GM19324 (cell line): ENCODE measurements at regions not wholly inside any gene's neighbourhood (a gene's known extent, or its start where the extent isn't known, plus 50 kb on each side); places are given as distances from the start of the nearest gene placed in this dataset.

Experiments used
- ATAC-seq: cut with Tn5 transposase; IDR thresholded peaks from one replicate; pipeline ENCODE4 v1.9.1; 2021; ENCODE audit warnings: mild to moderate bottlenecking, moderate library complexity; ENCODE audit not compliant: unreplicated experiment, low FRiP score

DNA sequence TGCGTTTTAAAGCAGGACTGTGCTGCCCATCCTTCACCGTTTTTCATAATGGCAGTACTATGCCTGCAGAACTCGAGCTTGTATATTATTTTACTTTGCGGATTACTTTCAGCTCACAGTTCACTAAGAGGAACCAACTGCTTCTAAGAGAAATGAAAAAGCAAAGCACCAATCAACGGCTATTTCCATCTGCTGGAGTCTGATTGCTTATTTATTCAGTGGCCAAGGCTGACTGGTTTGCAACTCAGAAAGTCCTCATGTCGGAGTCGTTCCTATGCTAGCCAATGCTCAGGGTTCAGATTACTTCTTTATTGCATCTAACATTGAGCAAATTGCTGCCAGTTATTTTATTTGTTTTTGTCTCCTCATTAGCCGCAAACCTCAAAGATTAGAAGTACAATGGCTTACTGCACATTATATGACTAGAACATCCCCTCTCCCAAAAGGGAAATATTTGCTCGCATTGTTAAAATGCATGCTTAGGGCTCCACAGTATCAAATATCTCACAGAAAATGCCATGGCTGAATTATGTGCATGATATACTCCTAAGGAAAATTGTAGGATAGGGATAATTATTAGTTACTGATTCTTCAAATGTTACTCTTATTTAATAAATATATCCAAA, 1628.2 kb upstream of the ADGRL3 start:
- ATAC-seq, result no peak

DNA sequence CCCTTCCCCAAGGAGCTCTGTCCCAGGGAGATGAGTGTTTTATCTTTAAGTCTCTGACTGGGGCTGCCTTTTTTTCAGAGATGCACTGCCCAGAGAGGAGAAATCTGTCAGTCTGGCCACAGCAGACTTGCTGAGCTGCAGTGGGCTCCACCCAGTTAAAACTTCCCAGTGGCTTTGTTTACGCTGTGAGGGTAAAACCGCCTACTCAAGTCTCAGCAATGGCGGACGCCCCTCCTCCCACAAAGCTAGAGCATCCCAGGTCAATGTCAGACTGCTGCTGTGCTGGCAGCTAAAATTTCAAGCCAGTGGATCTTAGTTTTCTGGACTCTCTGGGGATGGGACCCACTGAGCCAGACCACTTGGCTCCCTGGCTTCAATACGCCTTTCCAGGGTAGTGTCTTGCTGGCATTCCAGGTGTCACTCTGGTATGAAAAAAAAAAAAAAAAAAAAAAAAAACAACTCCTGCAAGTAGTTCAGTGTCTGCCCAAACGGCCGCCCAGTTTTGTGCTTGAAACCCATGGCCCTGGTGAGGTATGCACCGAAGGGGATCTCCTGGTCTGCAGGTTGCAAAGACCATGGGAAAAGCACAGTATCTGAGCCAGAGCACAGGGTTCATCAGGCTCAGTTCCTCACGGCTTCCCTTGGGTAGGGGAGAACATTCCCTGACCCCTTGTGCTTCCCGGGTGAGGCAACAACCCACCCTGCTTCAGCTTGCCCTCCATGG, 1616.1 kb upstream of the ADGRL3 start:
- no peak for ATAC-seq

DNA sequence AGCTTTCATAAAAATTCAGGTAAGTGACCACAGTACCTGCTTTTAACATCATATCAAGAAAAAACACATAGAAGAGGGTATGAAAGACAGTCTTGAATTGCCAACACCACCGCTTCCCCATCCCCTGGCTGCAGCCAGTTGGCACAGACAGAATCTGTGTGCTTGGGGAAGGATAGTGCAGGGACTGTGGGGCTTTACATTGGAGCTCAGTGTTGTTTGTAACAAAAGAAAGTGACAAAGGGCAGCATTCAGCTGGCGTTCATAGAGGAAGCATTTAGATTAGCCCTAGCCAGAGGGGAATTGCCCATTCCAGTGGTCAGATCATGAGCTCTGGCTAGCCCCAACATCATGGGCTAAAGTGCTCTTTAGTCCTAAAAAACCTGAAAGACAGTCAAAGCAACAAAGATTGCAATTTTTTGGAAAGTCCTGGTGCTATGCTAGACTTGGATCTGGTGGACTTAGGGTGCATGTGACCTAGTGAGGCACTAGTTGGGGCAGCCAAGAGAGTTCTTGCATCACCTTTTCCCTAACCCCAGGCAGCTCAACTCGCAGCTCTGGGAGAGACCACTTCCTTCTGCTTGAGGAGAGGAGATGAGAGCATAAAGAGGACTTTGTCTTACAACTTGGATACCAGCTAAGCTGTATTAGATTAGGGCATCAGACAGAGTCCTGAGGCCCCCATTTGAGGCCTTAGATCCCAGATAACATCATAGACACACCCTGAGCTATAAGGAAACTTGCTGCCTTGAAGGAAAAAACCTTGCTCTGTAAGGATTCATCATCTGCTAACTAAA, 1602.4 kb upstream of the ADGRL3 start:
- no peak for ATAC-seq

DNA sequence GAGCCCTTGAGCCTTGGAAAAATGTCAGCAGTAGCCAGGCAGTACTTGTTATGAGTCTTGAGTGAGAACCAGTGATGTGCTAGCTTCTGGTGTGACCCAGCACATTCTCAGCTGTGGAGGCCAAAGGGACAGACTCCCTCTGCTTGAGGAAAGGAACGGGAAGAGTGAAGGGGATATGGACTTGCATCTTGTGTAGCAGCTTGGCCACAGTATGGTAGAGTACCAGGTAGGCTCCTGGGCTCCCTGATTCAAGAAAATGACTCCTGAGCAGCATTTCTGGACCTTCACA, 1601.9 kb upstream of the ADGRL3 start:
- ATAC-seq, result no peak

DNA sequence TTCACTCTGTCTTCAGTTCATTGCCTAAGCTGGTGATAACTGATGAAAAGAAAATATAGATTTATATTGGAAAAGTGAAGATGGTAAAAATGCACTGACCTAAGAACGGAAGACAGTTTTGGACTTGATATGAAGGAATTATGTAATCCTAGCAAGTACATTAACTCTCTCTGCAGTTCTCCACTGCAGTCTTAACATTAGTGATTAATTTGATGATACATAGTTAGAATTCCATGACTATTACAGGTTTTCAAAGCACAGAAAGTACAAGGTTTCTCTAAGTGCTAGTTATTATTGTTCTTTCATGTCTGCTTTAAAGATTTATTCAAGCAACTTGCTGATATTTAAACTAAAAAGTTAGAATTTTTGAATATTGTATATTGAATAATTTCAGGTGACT, 1591.7 kb upstream of the ADGRL3 start:
- ATAC-seq, result no peak

DNA sequence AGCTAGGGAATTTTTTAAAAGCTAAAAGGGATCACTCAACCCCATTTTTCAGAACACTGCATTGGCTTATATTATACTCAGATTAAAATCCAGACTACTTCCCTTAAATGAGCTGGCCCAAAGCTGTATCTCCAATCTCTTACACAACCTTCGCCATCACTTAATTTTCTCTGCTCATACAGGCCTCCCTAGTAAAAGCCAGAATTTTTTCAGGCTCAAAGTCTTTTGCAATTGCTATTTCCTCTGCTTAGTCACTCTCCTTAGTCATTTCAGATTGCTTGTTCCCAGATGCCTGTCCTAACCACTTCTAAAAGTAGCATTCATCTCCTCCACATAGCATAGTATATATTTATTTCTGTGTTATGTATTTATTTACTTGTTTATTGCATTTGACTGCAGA, 1587.9 kb upstream of the ADGRL3 start:
- no peak for ATAC-seq

DNA sequence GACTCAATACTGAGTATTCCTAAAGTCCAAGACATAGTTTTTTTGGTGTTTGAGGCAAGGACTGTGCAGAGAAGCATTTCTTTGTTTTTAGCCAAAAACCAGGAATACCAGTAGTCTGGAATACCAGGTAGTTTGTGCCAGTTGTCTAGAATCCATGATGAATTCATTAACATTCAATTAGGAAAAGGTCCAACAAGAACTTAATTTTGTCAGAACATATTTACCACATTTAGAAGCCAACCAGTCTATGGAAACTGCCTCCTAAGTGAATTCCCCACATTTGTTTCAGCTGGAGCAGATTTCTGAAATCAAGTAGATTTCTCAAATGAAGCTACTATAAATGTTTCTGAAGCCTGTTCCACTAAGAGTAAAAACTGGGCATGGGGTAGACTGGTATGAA, 1584.8 kb upstream of the ADGRL3 start:
- no peak for ATAC-seq

DNA sequence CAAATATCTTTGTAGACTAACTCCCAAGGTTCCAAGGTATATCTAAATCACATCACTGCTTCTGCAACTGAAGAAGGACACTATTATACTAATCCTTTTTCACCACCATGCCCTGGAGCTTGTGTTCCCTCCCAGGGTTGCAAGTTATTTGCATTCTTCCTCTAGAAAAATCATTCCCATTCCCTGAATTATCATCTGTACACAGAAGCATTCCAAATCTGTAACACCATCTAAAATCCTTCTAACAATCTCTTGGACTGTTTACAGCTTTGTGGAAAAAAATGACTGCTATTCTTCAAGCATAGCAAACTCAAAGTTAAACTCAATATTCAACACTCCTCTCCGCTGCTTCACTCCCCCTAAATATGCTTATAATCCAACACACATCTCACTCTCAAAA, 1570.8 kb upstream of the ADGRL3 start:
- no peak for ATAC-seq

DNA sequence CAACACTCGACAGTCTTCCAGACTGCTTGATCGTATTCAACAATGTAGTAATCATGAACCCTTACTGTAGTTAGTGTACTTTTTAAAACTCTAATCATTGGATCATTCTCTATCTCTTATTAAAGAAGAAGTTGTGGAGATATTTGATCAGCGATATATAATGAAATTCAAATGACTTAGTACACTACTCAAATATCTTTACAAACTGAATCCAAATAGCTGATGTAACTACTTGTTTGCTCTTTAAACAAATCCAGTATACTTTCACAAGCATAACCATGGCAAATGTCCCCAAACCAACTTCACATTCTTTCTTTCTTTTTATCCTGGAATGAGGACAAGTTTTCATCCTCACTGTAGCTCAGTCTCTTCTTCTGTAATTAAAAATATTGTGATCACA, 1569.9 kb upstream of the ADGRL3 start:
- ATAC-seq, result no peak

DNA sequence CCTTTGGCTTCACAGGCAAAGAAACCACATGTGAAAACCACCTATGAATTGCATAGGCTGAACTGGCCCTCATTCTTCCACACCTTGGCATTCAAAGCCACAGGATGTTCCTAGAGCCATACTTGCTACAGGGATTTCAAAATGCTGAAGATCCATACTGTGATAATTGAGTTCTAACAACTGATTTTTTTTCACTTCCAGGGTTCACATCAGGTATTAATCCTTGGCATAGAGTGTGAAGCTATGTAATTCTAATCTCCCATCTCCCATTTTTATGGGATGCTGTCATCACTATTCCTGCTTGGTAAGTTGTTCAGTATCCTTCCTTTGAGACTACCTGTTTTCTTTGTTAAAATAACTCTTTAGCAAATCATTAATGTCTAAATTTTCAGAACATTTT, 1569.2 kb upstream of the ADGRL3 start:
- no peak for ATAC-seq

DNA sequence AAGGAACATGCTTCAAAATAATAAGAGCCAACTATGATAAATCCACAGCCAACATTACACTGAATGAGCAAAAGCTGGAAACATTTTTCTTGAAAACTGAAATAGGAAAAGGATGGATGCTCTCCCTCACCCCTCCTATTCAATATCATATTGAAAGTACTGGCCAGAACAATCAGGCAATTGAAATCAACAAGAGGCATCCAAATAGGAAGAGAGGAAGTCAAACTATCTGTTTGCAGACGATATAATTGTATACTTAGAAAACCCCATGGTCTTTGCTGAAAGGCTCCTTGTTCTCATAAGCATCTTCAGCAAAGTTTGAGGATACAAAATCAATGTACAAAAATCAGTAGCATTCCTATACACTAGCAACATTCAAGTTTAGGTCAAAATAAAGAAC, 1562.5 kb upstream of the ADGRL3 start:
- no peak for ATAC-seq

DNA sequence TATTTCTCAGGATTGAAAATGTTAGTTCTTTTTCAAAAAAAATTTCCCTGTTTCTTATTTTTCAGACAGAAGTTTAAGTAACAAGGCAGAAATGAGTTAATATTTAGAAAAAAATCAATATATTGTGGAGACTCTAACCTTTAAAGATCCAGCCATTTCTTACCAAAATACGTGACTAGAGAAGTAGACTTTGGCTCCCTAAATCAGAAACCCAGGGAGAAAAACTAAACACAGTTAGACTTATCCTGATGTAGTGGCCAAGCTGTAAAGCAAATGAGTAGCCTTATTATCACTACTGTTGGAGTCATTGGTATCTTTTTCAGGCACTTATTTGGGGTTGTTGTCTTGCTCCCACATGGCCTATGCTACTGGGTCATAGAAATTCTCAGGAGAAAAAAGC, 1556.4 kb upstream of the ADGRL3 start:
- ATAC-seq, result no peak

DNA sequence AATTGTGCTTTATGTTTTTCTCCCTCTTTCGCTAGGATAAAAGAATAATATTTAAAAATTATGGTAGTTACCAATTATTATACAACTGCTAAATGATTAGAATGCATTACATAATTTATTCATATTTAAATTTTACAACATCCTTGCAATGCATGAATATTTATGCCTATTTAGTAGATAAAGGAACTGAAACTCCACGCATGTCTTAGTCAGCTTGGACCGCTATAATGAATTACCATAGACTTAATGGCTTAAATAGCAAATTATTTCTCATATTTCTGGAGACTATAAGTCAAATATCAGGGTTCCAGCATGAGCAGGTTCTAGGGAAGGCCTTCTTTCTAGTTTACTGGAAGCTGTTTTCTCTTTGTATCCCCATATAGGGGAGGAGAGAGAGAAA, 1555.4 kb upstream of the ADGRL3 start:
- no peak for ATAC-seq

DNA sequence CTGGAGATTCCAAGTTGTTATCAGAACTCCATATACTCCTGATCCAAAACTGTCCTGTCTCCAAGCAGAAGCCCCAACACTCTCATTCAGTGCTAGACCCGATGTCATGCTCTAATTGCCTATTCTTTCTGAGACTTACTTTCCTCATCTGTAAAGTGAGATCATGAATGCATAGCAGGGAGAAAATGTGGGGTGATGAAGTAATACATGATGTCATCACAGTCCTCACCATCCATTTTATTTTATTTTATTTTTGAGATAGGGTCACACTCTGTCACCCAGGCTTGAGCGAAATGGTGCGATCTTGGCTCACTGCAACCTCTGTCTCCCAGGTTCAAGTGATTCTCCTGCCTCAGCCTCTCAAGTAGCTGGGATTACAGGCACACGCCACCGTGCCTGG, 1554.0 kb upstream of the ADGRL3 start:
- no peak for ATAC-seq

DNA sequence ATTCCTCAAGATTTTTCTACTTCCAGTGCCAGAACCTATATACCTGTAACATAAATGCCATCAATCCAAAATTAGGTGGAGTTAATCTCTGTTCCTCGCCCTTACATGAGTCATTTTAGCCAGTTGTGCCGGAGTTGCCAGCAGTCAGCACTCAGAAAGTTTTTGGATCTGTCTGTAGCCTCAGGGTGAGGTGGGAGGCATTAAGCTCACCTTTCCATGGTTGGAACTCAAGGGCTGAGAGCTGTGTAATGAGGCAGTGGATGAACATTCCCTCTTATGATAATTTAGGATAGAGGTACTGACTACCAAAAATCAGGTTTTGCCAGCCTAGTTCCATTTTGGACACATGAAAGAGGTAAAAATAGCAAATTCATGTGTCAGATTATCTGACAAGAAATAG, 1553.1 kb upstream of the ADGRL3 start:
- ATAC-seq, result no peak

DNA sequence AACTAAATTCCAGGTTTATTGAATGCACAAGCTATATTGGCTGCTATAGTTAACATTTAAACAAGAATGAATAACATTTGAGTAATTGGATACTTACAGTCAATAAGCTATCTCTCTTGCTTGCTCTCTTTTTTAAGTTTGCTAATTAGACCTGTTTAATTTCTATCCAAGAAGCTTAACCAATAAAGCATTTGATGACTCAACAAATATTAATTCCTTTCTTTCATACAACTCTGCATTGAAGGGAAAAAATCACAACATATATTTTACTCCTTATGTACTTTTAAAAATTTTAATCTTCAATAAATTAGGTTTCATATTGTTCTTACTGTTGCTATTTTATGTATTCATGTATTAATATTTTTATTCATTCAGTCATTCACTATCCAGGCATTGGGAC, 1552.6 kb upstream of the ADGRL3 start:
- ATAC-seq, result no peak

DNA sequence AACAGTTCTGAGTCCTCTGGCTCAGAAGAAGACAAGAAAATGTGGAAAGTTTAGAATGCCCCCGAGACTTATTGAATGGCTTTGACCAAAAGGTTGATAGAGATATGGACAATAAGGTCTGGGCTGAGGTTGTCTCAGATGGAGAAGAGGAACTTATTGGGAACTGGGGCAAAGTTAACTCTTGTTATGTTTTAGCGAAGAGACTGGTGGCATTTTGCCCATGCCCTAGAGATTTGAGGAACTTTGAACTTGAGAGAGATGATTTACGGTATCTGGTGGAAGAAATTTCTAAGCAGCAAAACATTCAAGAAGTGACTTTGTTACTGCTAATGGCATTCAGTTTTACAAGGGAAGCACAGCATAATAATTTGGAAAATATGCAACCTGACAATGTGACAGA, 1549.3 kb upstream of the ADGRL3 start:
- no peak for ATAC-seq

DNA sequence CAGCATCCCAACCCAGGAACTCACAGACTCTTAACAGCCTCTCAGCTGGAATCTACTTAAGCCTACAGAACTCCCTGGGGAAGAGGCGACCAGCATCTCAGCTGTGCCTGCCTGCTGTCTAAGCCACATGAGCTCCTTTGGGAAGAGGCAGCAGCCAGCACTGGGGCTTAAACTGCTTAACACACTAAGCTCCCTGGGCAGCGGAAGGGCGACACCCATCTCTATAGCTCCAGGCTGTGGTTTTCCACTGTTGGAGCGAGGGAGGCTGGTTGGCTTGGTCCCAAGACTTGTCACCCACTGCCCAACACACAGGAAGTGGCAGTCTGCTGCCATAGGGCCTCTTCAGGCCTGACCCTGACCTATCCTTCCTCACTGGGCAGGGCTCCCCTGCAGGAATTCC, 1544.1 kb upstream of the ADGRL3 start:
- no peak for ATAC-seq

DNA sequence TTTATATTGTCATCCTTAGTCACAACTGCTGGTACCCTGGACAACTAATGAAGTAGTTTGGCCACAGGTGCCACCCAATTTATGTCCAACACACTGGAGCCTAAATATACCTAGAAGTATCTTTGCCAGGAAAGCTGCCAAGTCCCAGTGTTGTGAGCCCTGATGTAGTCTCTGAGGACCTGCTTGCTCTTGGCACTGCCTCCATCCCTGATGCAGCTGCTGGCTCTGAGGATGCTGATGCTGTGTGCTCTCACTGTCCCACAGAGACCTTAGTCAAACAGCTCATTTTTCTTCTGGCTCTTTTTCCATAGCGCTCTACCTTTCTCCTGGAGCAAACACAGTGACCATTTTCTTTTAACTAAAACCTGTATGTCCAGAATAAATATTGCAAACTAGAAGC, 1535.4 kb upstream of the ADGRL3 start:
- no peak for ATAC-seq

DNA sequence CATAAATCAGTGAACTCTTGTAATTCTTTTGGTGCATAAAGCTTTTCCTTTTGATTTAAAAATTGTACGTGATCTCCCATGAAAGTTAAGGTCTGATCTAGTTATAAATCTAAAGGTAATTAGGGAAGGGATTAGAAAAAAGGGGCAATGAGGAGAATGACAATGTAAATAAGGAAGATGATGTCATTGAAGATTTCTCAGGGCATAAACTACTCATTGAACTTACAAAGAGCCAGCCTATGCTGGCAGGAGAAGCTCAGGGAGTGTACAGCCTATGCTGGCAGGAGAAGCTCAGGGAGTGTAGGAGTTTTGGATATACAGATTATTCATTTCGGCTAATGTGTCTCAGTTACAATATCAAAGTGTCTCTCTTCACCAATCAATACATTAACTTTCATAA, 1533.5 kb upstream of the ADGRL3 start:
- no peak for ATAC-seq

DNA sequence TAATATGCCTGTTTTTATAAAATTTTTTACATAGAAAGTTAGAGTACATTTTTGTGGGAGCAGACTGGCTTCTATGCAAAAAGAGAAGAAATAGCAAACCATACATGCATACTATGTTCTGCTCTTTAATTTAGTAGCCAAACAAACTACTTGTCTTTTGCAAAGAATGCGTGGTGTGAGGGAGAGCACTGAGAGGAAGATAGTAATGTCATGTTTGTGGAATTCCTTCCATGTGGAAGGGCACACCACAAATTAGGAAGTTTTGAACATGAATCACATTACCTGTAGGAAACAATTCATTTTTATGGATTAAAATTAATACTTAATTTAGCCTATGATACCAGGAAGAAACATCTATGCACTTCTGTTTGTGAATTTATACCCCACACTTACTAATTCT, 1529.1 kb upstream of the ADGRL3 start:
- no peak for ATAC-seq

DNA sequence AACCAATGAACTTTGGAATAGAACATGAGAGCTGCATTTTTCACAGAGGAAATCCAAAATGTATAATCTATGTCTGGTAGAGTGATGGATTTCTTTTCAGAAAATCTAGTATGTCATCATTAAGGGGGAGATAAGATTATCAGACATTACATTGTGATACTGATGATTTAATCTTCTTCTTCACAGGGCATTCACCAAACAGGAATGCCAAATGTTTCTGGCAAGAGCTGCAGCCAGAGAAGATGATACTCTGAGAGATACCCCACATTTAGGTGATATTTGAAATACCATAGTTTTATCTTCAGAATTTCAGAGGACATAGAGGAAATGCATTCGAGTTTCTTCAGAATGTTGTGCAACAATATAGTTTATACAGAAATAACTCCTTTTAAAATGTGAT, 1523.7 kb upstream of the ADGRL3 start:
- no peak for ATAC-seq
